NCI-H2081 treated with DMSO at 0.1 percent for 48 hours (cell line): ENCODE measurements at regions not wholly inside any gene's neighbourhood (a gene's known extent, or its start where the extent isn't known, plus 50 kb on each side); places are given as distances from the start of the nearest gene placed in this dataset.
"Not testable (repeated sequence)": the region's sequence is repeated elsewhere in the genome, so short reads cannot be mapped to it uniquely, and the experiment has no call there.

Source experiments
- DNase-seq: peaks from one replicate; lab custom pipeline; 2025; lab: John Stamatoyannopoulos, UW

GRCh38 chr1:73218995-73219546 is 936.7 kb upstream of the NEGR1 start:
- DNase-seq: no peak

- DNase-seq: no peak
These were observed 923.1 kb upstream of the NEGR1 start for GRCh38 chr1:73205294-73205973.

GRCh38 chr1:73197972-73198371 is 915.6 kb upstream of the NEGR1 start:
- DNase-seq: no peak

- DNase-seq: no peak
These were observed 912.6 kb upstream of the NEGR1 start for GRCh38 chr1:73194965-73195364.

GRCh38 chr1:73183581-73183980 is 901.2 kb upstream of the NEGR1 start:
- not testable (repeated sequence) for DNase-seq

GRCh38 chr1:73181190-73181540 is 898.8 kb upstream of the NEGR1 start:
- no peak for DNase-seq

- no peak for DNase-seq
These were observed 898.3 kb upstream of the NEGR1 start for GRCh38 chr1:73180397-73181189.

- DNase-seq: no peak
These were observed 894.6 kb upstream of the NEGR1 start for GRCh38 chr1:73176902-73177301.

- no peak for DNase-seq
These were observed 884.8 kb upstream of the NEGR1 start for GRCh38 chr1:73167009-73167657.

GRCh38 chr1:73162564-73162963 is 880.2 kb upstream of the NEGR1 start:
- no peak for DNase-seq

- no peak for DNase-seq
These were observed 879.1 kb upstream of the NEGR1 start for GRCh38 chr1:73161418-73161817.

GRCh38 chr1:73160759-73161158 is 878.4 kb upstream of the NEGR1 start:
- no peak for DNase-seq

GRCh38 chr1:73144311-73144710 is 862.0 kb upstream of the NEGR1 start:
- no peak for DNase-seq

- DNase-seq: no peak
These were observed 854.6 kb upstream of the NEGR1 start for GRCh38 chr1:73136975-73137374.

- DNase-seq: no peak
These were observed 824.6 kb upstream of the NEGR1 start for GRCh38 chr1:73106931-73107330.

GRCh38 chr1:73105755-73106154 is 823.4 kb upstream of the NEGR1 start:
- DNase-seq: no peak

- no peak for DNase-seq
These were observed 822.4 kb upstream of the NEGR1 start for GRCh38 chr1:73104749-73105148.

GRCh38 chr1:73100216-73100615 is 817.9 kb upstream of the NEGR1 start:
- no peak for DNase-seq

GRCh38 chr1:73097917-73098316 is 815.6 kb upstream of the NEGR1 start:
- DNase-seq: no peak

GRCh38 chr1:73096841-73097240 is 814.5 kb upstream of the NEGR1 start:
- no peak for DNase-seq

GRCh38 chr1:73092383-73092782 is 810.0 kb upstream of the NEGR1 start:
- DNase-seq: no peak

- no peak for DNase-seq
These were observed 784.5 kb upstream of the NEGR1 start for GRCh38 chr1:73066866-73067265.
